ENCODE measurements at regions not wholly inside any gene's neighbourhood (a gene's known extent, or its start where the extent isn't known, plus 50 kb on each side); places are given as distances from the start of the nearest gene placed in this dataset.
"Not testable (repeated sequence)": the region's sequence is repeated elsewhere in the genome, so short reads cannot be mapped to it uniquely, and the experiment has no call there.

DNA sequence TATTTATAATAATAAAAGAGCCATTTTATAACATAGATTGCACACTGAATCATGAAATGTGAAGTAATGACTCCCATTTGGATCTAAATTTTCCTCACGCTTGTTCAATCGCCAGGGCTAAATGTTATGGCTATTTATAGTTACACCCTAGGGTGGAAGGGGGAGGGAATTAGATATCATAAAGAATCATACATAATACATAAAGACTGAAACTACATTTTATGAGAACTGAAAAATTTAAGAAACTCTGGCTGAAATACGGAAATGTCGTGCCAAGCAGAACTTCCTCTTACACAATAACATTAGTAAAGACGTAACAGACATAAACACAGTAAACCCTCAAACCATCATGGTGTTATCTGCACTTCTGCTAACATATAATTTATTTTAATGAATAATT is 327.5 kb upstream of the PHF14 start:
- Histone ChIP-seq H3K36me3 (ENCODE audit: insufficient read depth, low read length) (no peaks in the 10 kb centered on the region), H3K4me3 (ENCODE audit: low read depth in 1 of 2, low read length in 2 of 2) (no peak overlapping the region), H3K27ac (ENCODE audit: low read length) (no peak overlapping the region), H3K4me2 (ENCODE audit: insufficient read depth, low read length) (no peak overlapping the region), H3K9ac (ENCODE audit: low read depth, low read length) (no peak overlapping the region), H2AFZ (ENCODE audit: low read depth, low read length) (no peak overlapping the region), H3K79me2 (ENCODE audit: insufficient read depth, low read length) (no peaks in the 10 kb centered on the region), H3K27me3 (ENCODE audit: insufficient read depth, low read length, poor library complexity) (no peaks in the 10 kb centered on the region), H4K20me1 (ENCODE audit: insufficient read depth, low read length) (no peaks in the 10 kb centered on the region), H3K4me1 (ENCODE audit: insufficient read depth, low read length) (no peaks in the 10 kb centered on the region), H3K9me3 (ENCODE audit: insufficient read depth, low read length, severe bottlenecking) (no peaks in the 10 kb centered on the region)
- TF ChIP-seq, protein P1, sequence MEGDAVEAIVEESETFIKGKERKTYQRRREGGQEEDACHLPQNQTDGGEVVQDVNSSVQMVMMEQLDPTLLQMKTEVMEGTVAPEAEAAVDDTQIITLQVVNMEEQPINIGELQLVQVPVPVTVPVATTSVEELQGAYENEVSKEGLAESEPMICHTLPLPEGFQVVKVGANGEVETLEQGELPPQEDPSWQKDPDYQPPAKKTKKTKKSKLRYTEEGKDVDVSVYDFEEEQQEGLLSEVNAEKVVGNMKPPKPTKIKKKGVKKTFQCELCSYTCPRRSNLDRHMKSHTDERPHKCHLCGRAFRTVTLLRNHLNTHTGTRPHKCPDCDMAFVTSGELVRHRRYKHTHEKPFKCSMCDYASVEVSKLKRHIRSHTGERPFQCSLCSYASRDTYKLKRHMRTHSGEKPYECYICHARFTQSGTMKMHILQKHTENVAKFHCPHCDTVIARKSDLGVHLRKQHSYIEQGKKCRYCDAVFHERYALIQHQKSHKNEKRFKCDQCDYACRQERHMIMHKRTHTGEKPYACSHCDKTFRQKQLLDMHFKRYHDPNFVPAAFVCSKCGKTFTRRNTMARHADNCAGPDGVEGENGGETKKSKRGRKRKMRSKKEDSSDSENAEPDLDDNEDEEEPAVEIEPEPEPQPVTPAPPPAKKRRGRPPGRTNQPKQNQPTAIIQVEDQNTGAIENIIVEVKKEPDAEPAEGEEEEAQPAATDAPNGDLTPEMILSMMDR (IDR thresholded peaks at IDR 0.05; ENCODE audit: borderline replicate concordance, extremely low read depth, low read length, poor library complexity, severe bottlenecking), result no peak
- no peak for TF ChIP-seq EZH2 (IDR thresholded peaks at IDR 0.05; ENCODE audit: borderline replicate concordance, low read depth, low read length, severe bottlenecking)
- no peak for ATAC-seq (ENCODE audit: insufficient read depth, low read depth)
- no peak for DNase-seq

- Histone ChIP-seq H2AFZ (ENCODE audit: low read depth, low read length) (no peak overlapping the region), H3K36me3 (ENCODE audit: insufficient read depth, low read length) (no peaks in the 10 kb centered on the region), H4K20me1 (ENCODE audit: insufficient read depth, low read length) (no peaks in the 10 kb centered on the region), H3K9me3 (ENCODE audit: insufficient read depth, low read length, severe bottlenecking) (no peaks in the 10 kb centered on the region), H3K27me3 (ENCODE audit: insufficient read depth, low read length, poor library complexity) (no peaks in the 10 kb centered on the region), H3K4me2 (ENCODE audit: insufficient read depth, low read length) (no peak overlapping the region), H3K27ac (ENCODE audit: low read length) (no peak overlapping the region), H3K79me2 (ENCODE audit: insufficient read depth, low read length) (no peaks in the 10 kb centered on the region), H3K9ac (ENCODE audit: low read depth, low read length) (no peak overlapping the region), H3K4me1 (ENCODE audit: insufficient read depth, low read length) (no peaks in the 10 kb centered on the region), H3K4me3 (ENCODE audit: low read depth in 1 of 2, low read length in 2 of 2) (no peak overlapping the region)
- TF ChIP-seq, protein P1 (IDR thresholded peaks at IDR 0.05; ENCODE audit: borderline replicate concordance, extremely low read depth, low read length, poor library complexity, severe bottlenecking), result no peak
- TF ChIP-seq EZH2 (IDR thresholded peaks at IDR 0.05; ENCODE audit: borderline replicate concordance, low read depth, low read length, severe bottlenecking), result no peak
- ATAC-seq (ENCODE audit: insufficient read depth, low read depth) (no peak), DNase-seq (no peak)
Measured at GRCh38 chr7:10648289-10648688, 325.4 kb upstream of the PHF14 start.

GRCh38 chr7:10649120-10649519 is 324.6 kb upstream of the PHF14 start:
- H3K9me3 ChIP-seq (ENCODE audit: insufficient read depth, low read length, severe bottlenecking); H3K4me2 ChIP-seq (ENCODE audit: insufficient read depth, low read length); H3K9ac ChIP-seq (ENCODE audit: low read depth, low read length); H2AFZ ChIP-seq (ENCODE audit: low read depth, low read length); ATAC-seq (ENCODE audit: insufficient read depth, low read depth); H3K36me3 ChIP-seq (ENCODE audit: insufficient read depth, low read length); H3K4me3 ChIP-seq (ENCODE audit: low read depth in 1 of 2, low read length in 2 of 2); H3K27me3 ChIP-seq (ENCODE audit: insufficient read depth, low read length, poor library complexity); H3K4me1 ChIP-seq (ENCODE audit: insufficient read depth, low read length); H4K20me1 ChIP-seq (ENCODE audit: insufficient read depth, low read length); H3K27ac ChIP-seq (ENCODE audit: low read length); H3K79me2 ChIP-seq (ENCODE audit: insufficient read depth, low read length): not testable (repeated sequence)
- peak; percentile 6 for DNase-seq

GRCh38 chr7:10655031-10655430 is 318.6 kb upstream of the PHF14 start:
- Histone ChIP-seq H3K4me3 (ENCODE audit: low read depth in 1 of 2, low read length in 2 of 2) (no peak overlapping the region), H4K20me1 (ENCODE audit: insufficient read depth, low read length) (no peaks in the 10 kb centered on the region), H3K9ac (ENCODE audit: low read depth, low read length) (no peak overlapping the region), H3K79me2 (ENCODE audit: insufficient read depth, low read length) (no peaks in the 10 kb centered on the region), H3K4me1 (ENCODE audit: insufficient read depth, low read length) (no peaks in the 10 kb centered on the region), H3K36me3 (ENCODE audit: insufficient read depth, low read length) (no peaks in the 10 kb centered on the region), H3K27ac (ENCODE audit: low read length) (no peak overlapping the region), H3K9me3 (ENCODE audit: insufficient read depth, low read length, severe bottlenecking) (no peaks in the 10 kb centered on the region), H3K27me3 (ENCODE audit: insufficient read depth, low read length, poor library complexity) (no peaks in the 10 kb centered on the region), H3K4me2 (ENCODE audit: insufficient read depth, low read length) (no peak overlapping the region), H2AFZ (ENCODE audit: low read depth, low read length) (no peak overlapping the region)
- TF ChIP-seq, protein P1 (IDR thresholded peaks at IDR 0.05; ENCODE audit: borderline replicate concordance, extremely low read depth, low read length, poor library complexity, severe bottlenecking), result no peak
- no peak for TF ChIP-seq EZH2 (IDR thresholded peaks at IDR 0.05; ENCODE audit: borderline replicate concordance, low read depth, low read length, severe bottlenecking)
- no peak for ATAC-seq (ENCODE audit: insufficient read depth, low read depth)
- no peak for DNase-seq
